Neural progenitor cell (in vitro differentiated cells): ENCODE measurements at regions not wholly inside any gene's neighbourhood (a gene's known extent, or its start where the extent isn't known, plus 50 kb on each side); places are given as distances from the start of the nearest gene placed in this dataset.

ENCODE experiments used
- CTCF ChIP-seq: fragments of 200-600 bp; sonication (generic); IDR thresholded peaks from 2 replicates; pipeline ENCODE4 v1.5.1; 2017; ENCODE audit warnings: antibody characterized with exemption, mild to moderate bottlenecking
- EZH2 ChIP-seq: fragments of 200-600 bp; sonication (generic); IDR thresholded peaks from 2 replicates; pipeline ENCODE4 v1.6.1; 2017; ENCODE audit warnings: antibody characterized with exemption, mild to moderate bottlenecking, moderate library complexity
- EZH2phosphoT487 ChIP-seq: fragments of 200-600 bp; sonication (generic); IDR thresholded peaks from 2 replicates; pipeline ENCODE4 v1.6.1; 2017; ENCODE audit warnings: antibody characterized with exemption

- no peak for TF ChIP-seq EZH2
- no peak for TF ChIP-seq CTCF
- no peak for TF ChIP-seq EZH2phosphoT487
These were observed 403.2 kb upstream of the SEL1L start for GRCh38 chr14:81936902-81937301.
